ENCODE measurements at regions not wholly inside any gene's neighbourhood (a gene's known extent, or its start where the extent isn't known, plus 50 kb on each side); places are given as distances from the start of the nearest gene placed in this dataset.

- BruUV-seq (replicated peaks) = no TSS peak
Measured at GRCh38 chr6:93918258-93918657, 498.9 kb upstream of the EPHA7 start.

GRCh38 chr6:93917216-93917615 is 497.9 kb upstream of the EPHA7 start:
- no peaks in the 10 kb centered on the region for H4K20me1 ChIP-seq (ENCODE audit: insufficient read depth)
- ChIA-PET CTCF (no interaction called here), POLR2A (ENCODE audit: unreplicated experiment) (no interaction called here)
- no peaks in the 10 kb centered on the region for H3K4me1 ChIP-seq (replicated peaks; ENCODE audit: insufficient read depth)
- H3K4me2 ChIP-seq = no peak overlapping the region
- H3K27ac ChIP-seq = no peak overlapping the region
- H3K9me3 ChIP-seq (ENCODE audit: insufficient read depth, low read depth) = no peaks in the 10 kb centered on the region
- no peaks in the 10 kb centered on the region for H3F3A ChIP-seq (ENCODE audit: insufficient read depth, low read depth)
- no peaks in the 10 kb centered on the region for H3K27me3 ChIP-seq (ENCODE audit: insufficient read depth, low read depth)
- no peak for DNase-seq
- TF ChIP-seq CTCF (conservative IDR thresholded peaks at IDR 0.05) (no peak), EZH2 (IDR thresholded peaks at IDR 0.05; ENCODE audit: low read depth) (no peak)
- intact Hi-C loops (cut with micrococcal nuclease; ENCODE audit: unreplicated experiment) = no loop called here
- H3K4me3 ChIP-seq = no peak overlapping the region
- no peaks in the 10 kb centered on the region for H3K36me3 ChIP-seq (ENCODE audit: low read depth)
- H3K9me2 ChIP-seq (ENCODE audit: insufficient read depth) = no peaks in the 10 kb centered on the region
- H2AFZ ChIP-seq = no peak overlapping the region
- no TSS peak for BruUV-seq (replicated peaks)
- no peaks in the 10 kb centered on the region for H3K79me2 ChIP-seq (ENCODE audit: low read depth)

More at GRCh38 chr6:93918258-93918657, 498.9 kb upstream of the EPHA7 start:
- TF ChIP-seq CTCF (conservative IDR thresholded peaks at IDR 0.05) (no peak), EZH2 (IDR thresholded peaks at IDR 0.05; ENCODE audit: low read depth) (no peak)
- Histone ChIP-seq H3K36me3 (ENCODE audit: low read depth) (no peaks in the 10 kb centered on the region), H3K79me2 (ENCODE audit: low read depth) (no peaks in the 10 kb centered on the region), H3K27ac (no peak overlapping the region), H2AFZ (no peak overlapping the region), H3K9me3 (ENCODE audit: insufficient read depth, low read depth) (no peaks in the 10 kb centered on the region), H3K9me2 (ENCODE audit: insufficient read depth) (no peaks in the 10 kb centered on the region), H3K4me1 (replicated peaks; ENCODE audit: insufficient read depth) (no peaks in the 10 kb centered on the region), H3K4me3 (no peak overlapping the region), H3F3A (ENCODE audit: insufficient read depth, low read depth) (no peaks in the 10 kb centered on the region), H3K27me3 (ENCODE audit: insufficient read depth, low read depth) (no peaks in the 10 kb centered on the region), H4K20me1 (ENCODE audit: insufficient read depth) (no peaks in the 10 kb centered on the region), H3K4me2 (no peak overlapping the region)
- POLR2A ChIA-PET (ENCODE audit: unreplicated experiment) = no interaction called here
- no peak for DNase-seq
- CTCF ChIA-PET = no interaction called here
- intact Hi-C loops (cut with micrococcal nuclease; ENCODE audit: unreplicated experiment) = no loop called here

- H3K9me2 ChIP-seq (ENCODE audit: insufficient read depth) = no peaks in the 10 kb centered on the region
- no peaks in the 10 kb centered on the region for H3F3A ChIP-seq (ENCODE audit: insufficient read depth, low read depth)
- no peaks in the 10 kb centered on the region for H3K4me1 ChIP-seq (replicated peaks; ENCODE audit: insufficient read depth)
- no peak overlapping the region for H3K4me3 ChIP-seq
- intact Hi-C loops (cut with micrococcal nuclease; ENCODE audit: unreplicated experiment) = no loop called here
- no peak overlapping the region for H3K4me2 ChIP-seq
- H3K27me3 ChIP-seq (ENCODE audit: insufficient read depth, low read depth) = no peaks in the 10 kb centered on the region
- H3K27ac ChIP-seq = no peak overlapping the region
- no peak overlapping the region for H2AFZ ChIP-seq
- no peak for TF ChIP-seq CTCF (conservative IDR thresholded peaks at IDR 0.05)
- no peak for TF ChIP-seq EZH2 (IDR thresholded peaks at IDR 0.05; ENCODE audit: low read depth)
- H3K9me3 ChIP-seq (ENCODE audit: insufficient read depth, low read depth) = no peaks in the 10 kb centered on the region
- CTCF ChIA-PET = no interaction called here
- no peak for DNase-seq
- BruUV-seq (replicated peaks) = no TSS peak
- no peaks in the 10 kb centered on the region for H4K20me1 ChIP-seq (ENCODE audit: insufficient read depth)
- POLR2A ChIA-PET (ENCODE audit: unreplicated experiment) = no interaction called here
- H3K36me3 ChIP-seq (ENCODE audit: low read depth) = no peaks in the 10 kb centered on the region
- no peaks in the 10 kb centered on the region for H3K79me2 ChIP-seq (ENCODE audit: low read depth)
Measured at GRCh38 chr6:93916716-93917115, 497.4 kb upstream of the EPHA7 start.
